ENCODE measurements at regions not wholly inside any gene's neighbourhood (a gene's known extent, or its start where the extent isn't known, plus 50 kb on each side); places are given as distances from the start of the nearest gene placed in this dataset.

GRCh38 chr1:222369148-222369547 is 178.8 kb downstream of the HHIPL2 start:
- H3K9ac ChIP-seq (ENCODE audit: low read depth, low read length): no peak overlapping the region
- H3K4me3 ChIP-seq (ENCODE audit: low read length): no peak overlapping the region
- WGBS: 94% methylated on average over 12 of the region's 12 CpGs
- H3K9me3 ChIP-seq (ENCODE audit: insufficient read depth, low read depth, low read length): no peaks in the 10 kb centered on the region
- H3K27ac ChIP-seq (ENCODE audit: low read depth, low read length): no peak overlapping the region
- H3K27me3 ChIP-seq (ENCODE audit: insufficient read depth, low read length): no peaks in the 10 kb centered on the region
- H3K4me1 ChIP-seq (ENCODE audit: insufficient read depth, low read length): no peaks in the 10 kb centered on the region
- no peaks in the 10 kb centered on the region for H3K36me3 ChIP-seq (ENCODE audit: insufficient read depth, low read length)

- 0 out of 2 replicates have a peak, but pooled peaks cover 5% of the 10 kb centered on the region for H3K9me3 ChIP-seq (ENCODE audit: insufficient read depth, low read depth, low read length)
- no peak overlapping the region for H3K9ac ChIP-seq (ENCODE audit: low read depth, low read length)
- no peaks in the 10 kb centered on the region for H3K36me3 ChIP-seq (ENCODE audit: insufficient read depth, low read length)
- no peaks in the 10 kb centered on the region for H3K27me3 ChIP-seq (ENCODE audit: insufficient read depth, low read length)
- H3K4me3 ChIP-seq (ENCODE audit: low read length): no peak overlapping the region
- no CpG with 5 or more reads among the region's 1 CpG for WGBS
- no peaks in the 10 kb centered on the region for H3K4me1 ChIP-seq (ENCODE audit: insufficient read depth, low read length)
- no peak overlapping the region for H3K27ac ChIP-seq (ENCODE audit: low read depth, low read length)
Measured at GRCh38 chr1:222358100-222358499, 189.8 kb downstream of the HHIPL2 start.

- WGBS: 73% methylated on average over 4 of the region's 4 CpGs
- no peaks in the 10 kb centered on the region for H3K27me3 ChIP-seq (ENCODE audit: insufficient read depth, low read length)
- H3K4me3 ChIP-seq (ENCODE audit: low read length): no peak overlapping the region
- no peaks in the 10 kb centered on the region for H3K4me1 ChIP-seq (ENCODE audit: insufficient read depth, low read length)
- no peak overlapping the region for H3K27ac ChIP-seq (ENCODE audit: low read depth, low read length)
- 0 out of 2 replicates have a peak, but pooled peaks cover 5% of the 10 kb centered on the region for H3K9me3 ChIP-seq (ENCODE audit: insufficient read depth, low read depth, low read length)
- H3K9ac ChIP-seq (ENCODE audit: low read depth, low read length): no peak overlapping the region
- no peaks in the 10 kb centered on the region for H3K36me3 ChIP-seq (ENCODE audit: insufficient read depth, low read length)
Measured at GRCh38 chr1:222357252-222357651, 190.7 kb downstream of the HHIPL2 start.

GRCh38 chr1:222347627-222348026 is 200.3 kb downstream of the HHIPL2 start:
- Histone ChIP-seq H3K36me3 (ENCODE audit: insufficient read depth, low read length) (no peaks in the 10 kb centered on the region), H3K9ac (ENCODE audit: low read depth, low read length) (no peak overlapping the region), H3K27ac (ENCODE audit: low read depth, low read length) (no peak overlapping the region), H3K27me3 (ENCODE audit: insufficient read depth, low read length) (no peaks in the 10 kb centered on the region), H3K4me1 (ENCODE audit: insufficient read depth, low read length) (no peaks in the 10 kb centered on the region), H3K9me3 (ENCODE audit: insufficient read depth, low read depth, low read length) (no peaks in the 10 kb centered on the region), H3K4me3 (ENCODE audit: low read length) (no peak overlapping the region)
- WGBS: 91% methylated on average over 3 of the region's 3 CpGs

- no peak overlapping the region for H3K27ac ChIP-seq (ENCODE audit: low read depth, low read length)
- H3K36me3 ChIP-seq (ENCODE audit: insufficient read depth, low read length): no peaks in the 10 kb centered on the region
- H3K4me3 ChIP-seq (ENCODE audit: low read length): no peak overlapping the region
- H3K4me1 ChIP-seq (ENCODE audit: insufficient read depth, low read length): no peaks in the 10 kb centered on the region
- no peak overlapping the region for H3K9ac ChIP-seq (ENCODE audit: low read depth, low read length)
- H3K9me3 ChIP-seq (ENCODE audit: insufficient read depth, low read depth, low read length): no peaks in the 10 kb centered on the region
- no peaks in the 10 kb centered on the region for H3K27me3 ChIP-seq (ENCODE audit: insufficient read depth, low read length)
- 96% methylated on average over 4 of the region's 4 CpGs for WGBS
Measured at GRCh38 chr1:222346955-222347354, 200.9 kb downstream of the HHIPL2 start.

GRCh38 chr1:222339376-222339947 is 208.4 kb downstream of the HHIPL2 start:
- Histone ChIP-seq H3K27ac (ENCODE audit: low read depth, low read length) (no peak overlapping the region), H3K36me3 (ENCODE audit: insufficient read depth, low read length) (no peaks in the 10 kb centered on the region), H3K27me3 (ENCODE audit: insufficient read depth, low read length) (no peaks in the 10 kb centered on the region), H3K4me3 (ENCODE audit: low read length) (no peak overlapping the region), H3K9me3 (ENCODE audit: insufficient read depth, low read depth, low read length) (no peaks in the 10 kb centered on the region), H3K9ac (ENCODE audit: low read depth, low read length) (no peak overlapping the region), H3K4me1 (ENCODE audit: insufficient read depth, low read length) (no peaks in the 10 kb centered on the region)
- WGBS: 76% methylated on average over 6 of the region's 7 CpGs

GRCh38 chr1:222335586-222335985 is 212.3 kb downstream of the HHIPL2 start:
- no peaks in the 10 kb centered on the region for H3K27me3 ChIP-seq (ENCODE audit: insufficient read depth, low read length)
- WGBS: 92% methylated on average over 1 of the region's 1 CpG
- H3K4me1 ChIP-seq (ENCODE audit: insufficient read depth, low read length): no peaks in the 10 kb centered on the region
- no peaks in the 10 kb centered on the region for H3K36me3 ChIP-seq (ENCODE audit: insufficient read depth, low read length)
- H3K9ac ChIP-seq (ENCODE audit: low read depth, low read length): no peak overlapping the region
- H3K4me3 ChIP-seq (ENCODE audit: low read length): no peak overlapping the region
- H3K9me3 ChIP-seq (ENCODE audit: insufficient read depth, low read depth, low read length): no peaks in the 10 kb centered on the region
- H3K27ac ChIP-seq (ENCODE audit: low read depth, low read length): no peak overlapping the region

- no peaks in the 10 kb centered on the region for H3K9me3 ChIP-seq (ENCODE audit: insufficient read depth, low read depth, low read length)
- no peak overlapping the region for H3K9ac ChIP-seq (ENCODE audit: low read depth, low read length)
- no peaks in the 10 kb centered on the region for H3K36me3 ChIP-seq (ENCODE audit: insufficient read depth, low read length)
- H3K27me3 ChIP-seq (ENCODE audit: insufficient read depth, low read length): no peaks in the 10 kb centered on the region
- no peaks in the 10 kb centered on the region for H3K4me1 ChIP-seq (ENCODE audit: insufficient read depth, low read length)
- 91% methylated on average over 5 of the region's 5 CpGs for WGBS
- H3K4me3 ChIP-seq (ENCODE audit: low read length): no peak overlapping the region
- H3K27ac ChIP-seq (ENCODE audit: low read depth, low read length): no peak overlapping the region
Measured at GRCh38 chr1:222334026-222334680, 213.8 kb downstream of the HHIPL2 start.

GRCh38 chr1:222331765-222332164 is 216.1 kb downstream of the HHIPL2 start:
- Histone ChIP-seq H3K9me3 (ENCODE audit: insufficient read depth, low read depth, low read length) (no peaks in the 10 kb centered on the region), H3K4me3 (ENCODE audit: low read length) (no peak overlapping the region), H3K27ac (ENCODE audit: low read depth, low read length) (no peak overlapping the region), H3K27me3 (ENCODE audit: insufficient read depth, low read length) (no peaks in the 10 kb centered on the region), H3K36me3 (ENCODE audit: insufficient read depth, low read length) (no peaks in the 10 kb centered on the region), H3K9ac (ENCODE audit: low read depth, low read length) (no peak overlapping the region), H3K4me1 (ENCODE audit: insufficient read depth, low read length) (no peaks in the 10 kb centered on the region)

- 90% methylated on average over 1 of the region's 1 CpG for WGBS
- no peak overlapping the region for H3K27ac ChIP-seq (ENCODE audit: low read depth, low read length)
- H3K9ac ChIP-seq (ENCODE audit: low read depth, low read length): no peak overlapping the region
- H3K36me3 ChIP-seq (ENCODE audit: insufficient read depth, low read length): no peaks in the 10 kb centered on the region
- no peaks in the 10 kb centered on the region for H3K27me3 ChIP-seq (ENCODE audit: insufficient read depth, low read length)
- H3K4me1 ChIP-seq (ENCODE audit: insufficient read depth, low read length): no peaks in the 10 kb centered on the region
- H3K9me3 ChIP-seq (ENCODE audit: insufficient read depth, low read depth, low read length): no peaks in the 10 kb centered on the region
- H3K4me3 ChIP-seq (ENCODE audit: low read length): no peak overlapping the region
Measured at GRCh38 chr1:222331340-222331739, 216.6 kb downstream of the HHIPL2 start.

GRCh38 chr1:222329493-222330045 is 218.3 kb downstream of the HHIPL2 start:
- Histone ChIP-seq H3K4me1 (ENCODE audit: insufficient read depth, low read length) (no peaks in the 10 kb centered on the region), H3K27me3 (ENCODE audit: insufficient read depth, low read length) (no peaks in the 10 kb centered on the region)
- 93% methylated on average over 3 of the region's 3 CpGs for WGBS

GRCh38 chr1:222326710-222327036 is 221.2 kb downstream of the HHIPL2 start:
- H3K4me3 ChIP-seq (ENCODE audit: low read length): no peak overlapping the region
- no peaks in the 10 kb centered on the region for H3K36me3 ChIP-seq (ENCODE audit: insufficient read depth, low read length)
- H3K27me3 ChIP-seq (ENCODE audit: insufficient read depth, low read length): no peaks in the 10 kb centered on the region
- H3K9ac ChIP-seq (ENCODE audit: low read depth, low read length): no peak overlapping the region
- H3K4me1 ChIP-seq (ENCODE audit: insufficient read depth, low read length): no peaks in the 10 kb centered on the region
- H3K9me3 ChIP-seq (ENCODE audit: insufficient read depth, low read depth, low read length): no peaks in the 10 kb centered on the region
- H3K27ac ChIP-seq (ENCODE audit: low read depth, low read length): no peak overlapping the region

More at GRCh38 chr1:222329493-222330045, 218.3 kb downstream of the HHIPL2 start:
- no peak overlapping the region for H3K9ac ChIP-seq (ENCODE audit: low read depth, low read length)
- no peak overlapping the region for H3K27ac ChIP-seq (ENCODE audit: low read depth, low read length)
- H3K9me3 ChIP-seq (ENCODE audit: insufficient read depth, low read depth, low read length): no peaks in the 10 kb centered on the region
- no peak overlapping the region for H3K4me3 ChIP-seq (ENCODE audit: low read length)
- H3K36me3 ChIP-seq (ENCODE audit: insufficient read depth, low read length): no peaks in the 10 kb centered on the region
